ENCODE measurements at regions not wholly inside any gene's neighbourhood (a gene's known extent, or its start where the extent isn't known, plus 50 kb on each side); places are given as distances from the start of the nearest gene placed in this dataset.

DNA sequence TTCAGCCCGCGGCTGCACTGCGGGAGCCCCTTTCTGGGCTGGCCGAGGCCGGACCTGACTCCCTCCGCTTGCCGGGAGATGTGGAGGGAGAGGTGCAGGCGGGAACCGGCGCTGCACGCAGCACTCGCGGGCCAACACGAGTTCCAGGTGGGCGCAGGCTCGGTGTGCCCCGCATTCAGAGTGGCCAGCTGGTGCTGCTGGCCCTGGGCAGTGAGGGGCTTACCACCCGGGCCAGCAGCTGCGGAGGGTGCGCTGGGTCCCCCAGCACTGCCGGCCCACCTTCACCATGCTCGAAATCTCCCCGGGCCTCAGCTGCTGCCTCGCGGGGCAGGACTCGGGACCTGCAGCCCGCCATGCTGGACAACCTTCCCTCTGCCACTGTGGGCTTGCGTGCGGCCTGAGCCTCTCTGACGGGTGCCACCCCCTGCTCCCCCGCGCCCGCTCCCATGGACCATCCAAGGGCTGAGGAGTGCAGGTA, 733.5 kb upstream of the CCDC54 start:
- no peak for DNase-seq

DNA sequence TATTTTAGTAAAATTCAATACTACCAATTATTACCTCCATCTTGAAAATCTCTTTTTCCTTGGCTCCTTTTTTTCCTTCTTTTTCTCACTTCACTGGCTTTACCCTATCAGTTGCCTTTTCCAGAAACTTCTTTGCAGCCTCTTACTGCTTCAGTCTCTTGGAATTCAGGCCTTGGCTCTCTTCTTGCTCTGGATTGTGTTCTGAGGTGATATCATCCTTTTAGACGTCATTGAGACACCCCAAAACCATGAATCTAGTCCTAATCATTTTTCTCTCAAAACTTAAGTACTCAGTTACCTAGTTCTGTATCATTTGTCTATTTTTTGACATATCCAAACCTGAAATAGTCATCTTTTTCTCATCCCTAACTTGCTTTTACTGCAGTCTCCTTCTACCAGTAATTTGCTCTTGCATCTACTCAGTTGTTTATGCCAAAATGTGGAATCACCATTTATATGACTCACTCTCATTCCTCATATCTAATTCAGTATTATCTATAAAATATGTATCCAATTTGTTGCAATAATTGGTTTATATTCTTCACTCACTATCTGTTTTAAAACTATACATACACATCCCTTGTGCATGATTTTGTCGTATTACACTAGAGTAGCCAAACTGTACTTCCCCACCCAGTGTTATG, 703.2 kb upstream of the CCDC54 start:
- DNase-seq, result no peak

DNA sequence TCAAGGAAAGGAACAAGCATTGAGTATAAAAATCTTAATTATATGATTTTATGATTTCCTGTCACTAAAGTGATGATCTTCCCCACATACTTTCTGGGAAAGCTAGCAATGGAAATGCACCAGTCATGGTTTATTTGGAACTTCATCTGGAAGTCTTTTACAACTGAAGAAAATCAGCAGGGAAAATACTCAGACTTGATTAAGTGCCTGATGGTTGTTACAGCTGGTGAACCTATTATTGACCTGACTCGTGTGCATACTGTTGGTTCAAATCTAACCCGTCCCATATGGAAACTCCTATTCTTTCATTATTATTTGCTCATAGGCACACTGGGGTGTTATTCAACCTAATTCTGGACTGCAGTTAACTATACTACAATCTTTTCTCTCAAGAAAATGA, 701.8 kb upstream of the CCDC54 start:
- no peak for DNase-seq

- DNase-seq, result no peak
Measured at GRCh38 chr3:106678657-106679390, 698.4 kb upstream of the CCDC54 start.

DNA sequence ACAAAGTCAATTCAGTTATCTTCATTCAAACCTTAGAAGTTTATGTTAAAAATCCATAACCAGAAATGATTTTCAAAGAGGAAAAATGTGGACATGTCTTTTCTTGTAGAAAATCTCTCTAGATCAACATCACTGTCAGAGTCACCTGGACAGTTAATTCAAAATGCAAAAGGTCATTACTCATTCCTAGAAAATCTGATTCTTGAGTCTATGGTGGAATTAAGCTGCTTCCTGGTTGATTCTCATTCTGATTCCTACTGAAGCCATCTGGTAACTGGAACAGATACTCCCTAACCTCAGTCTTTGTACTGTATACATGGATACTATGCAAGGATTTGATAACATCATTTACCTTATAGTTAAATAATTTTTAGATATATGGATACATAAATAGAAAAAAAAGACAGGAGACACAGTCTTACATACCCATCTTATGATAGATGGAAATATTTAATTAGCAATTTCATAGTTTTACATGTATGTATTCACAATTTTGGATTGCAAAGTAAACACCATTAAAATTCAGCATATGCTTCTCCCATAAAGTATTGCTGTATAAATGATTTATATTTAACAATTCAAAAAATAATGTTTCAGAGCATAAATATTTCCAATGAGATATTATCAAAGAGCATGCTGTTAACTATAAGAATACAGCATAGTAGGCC, 693.2 kb upstream of the CCDC54 start:
- DNase-seq, result peak; percentile 8

GRCh38 chr3:106685745-106686144, 691.5 kb upstream of the CCDC54 start:
- no peak for DNase-seq

DNA sequence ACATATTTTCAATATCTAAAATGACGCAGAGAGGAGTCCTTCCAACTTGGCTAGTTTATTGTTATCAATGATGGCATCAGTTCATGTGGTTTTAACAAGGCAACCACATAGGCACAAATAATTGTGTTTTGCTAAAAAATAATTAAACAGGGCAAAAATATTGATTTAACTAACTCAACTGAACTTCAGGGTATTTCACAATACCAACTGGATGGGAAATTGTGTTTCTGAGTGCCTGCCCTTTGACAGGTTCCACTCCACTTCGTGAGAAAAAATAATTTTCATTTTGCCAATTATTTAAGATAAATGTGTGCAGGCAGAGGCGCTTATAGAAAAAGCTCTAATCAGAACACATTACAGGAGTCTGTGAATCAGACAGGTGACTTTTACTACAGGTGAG, 689.3 kb upstream of the CCDC54 start:
- no peak for DNase-seq

DNA sequence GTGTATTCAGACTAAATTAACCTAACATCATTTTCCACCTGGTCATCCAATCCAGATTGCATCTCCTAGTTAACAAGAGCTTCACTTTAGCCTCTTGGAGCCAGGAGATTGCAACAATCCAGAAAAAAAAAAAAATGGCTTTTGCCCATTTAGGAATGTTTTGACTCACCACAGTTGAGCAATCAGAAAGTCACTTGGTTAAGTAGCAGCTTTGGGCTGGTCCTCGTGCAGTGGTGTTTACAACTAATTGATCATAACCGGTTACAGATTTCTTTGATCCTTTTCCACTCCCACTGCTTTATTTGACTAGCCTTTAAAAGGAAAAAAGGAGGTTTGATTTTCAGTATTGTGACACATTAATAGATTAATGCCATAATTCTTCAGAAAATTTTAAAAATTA, 688.8 kb upstream of the CCDC54 start:
- DNase-seq, result peak; percentile 7

GRCh38 chr3:106691476-106691875, 685.8 kb upstream of the CCDC54 start:
- DNase-seq, result no peak

DNA sequence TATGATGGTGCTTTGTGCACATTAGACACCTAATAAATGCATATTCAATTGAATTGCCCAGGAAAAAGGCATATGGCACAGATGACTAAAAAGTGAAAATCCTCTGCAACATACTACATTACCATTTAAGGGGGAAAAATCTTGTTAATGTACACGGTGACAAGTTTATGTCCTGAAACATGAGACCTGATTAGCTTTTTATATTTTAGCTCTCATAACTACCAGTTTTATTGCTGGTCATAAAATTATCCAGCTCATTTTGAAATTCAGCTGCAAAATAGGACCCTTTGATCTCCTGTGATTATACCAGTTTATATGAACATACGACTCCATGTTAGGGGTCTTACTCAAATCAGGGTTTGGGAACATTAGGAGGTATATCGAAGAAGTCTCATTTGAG, 684.6 kb upstream of the CCDC54 start:
- no peak for DNase-seq

DNA sequence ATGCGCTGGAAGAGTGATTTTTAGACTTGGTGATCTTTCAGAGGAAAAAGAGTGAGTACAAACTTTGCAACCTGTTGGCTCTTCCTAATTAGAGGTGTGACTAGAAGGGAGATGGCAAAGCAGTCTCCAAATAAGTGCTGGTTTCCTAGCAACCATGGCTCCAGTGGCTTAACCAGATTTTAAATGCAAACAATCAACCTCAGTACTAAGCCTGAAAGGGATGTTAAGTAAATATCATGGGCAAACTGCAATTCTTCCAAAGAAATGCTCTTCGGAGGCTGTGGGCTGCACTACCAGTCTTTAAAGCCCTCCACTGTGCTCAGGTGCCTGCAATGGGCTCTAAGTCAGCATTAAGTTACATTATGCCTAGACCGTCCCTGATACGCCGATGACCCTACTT, 678.1 kb upstream of the CCDC54 start:
- DNase-seq, result no peak

DNA sequence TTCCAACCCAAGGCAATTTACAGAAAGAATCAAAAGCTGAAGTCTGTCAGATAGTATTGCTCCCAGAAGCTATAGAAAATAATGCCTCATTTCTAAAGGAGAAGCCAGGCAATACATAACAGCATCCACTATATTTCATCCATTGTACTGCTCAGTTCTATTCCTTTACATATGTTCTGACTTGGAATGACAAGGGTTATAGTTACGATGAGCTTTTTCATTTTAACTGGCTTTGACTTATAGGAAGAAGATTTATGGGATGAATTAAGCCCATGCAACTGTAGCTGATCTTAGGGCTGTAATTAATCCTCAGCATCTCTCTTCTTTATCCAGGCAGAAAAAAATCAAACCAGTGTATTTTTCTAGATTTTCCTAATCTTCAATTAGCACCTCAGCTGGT, 676.3 kb upstream of the CCDC54 start:
- no peak for DNase-seq

GRCh38 chr3:106703524-106703923, 673.7 kb upstream of the CCDC54 start:
- no peak for DNase-seq

- DNase-seq, result no peak
Measured at GRCh38 chr3:106707347-106707746, 669.9 kb upstream of the CCDC54 start.

- DNase-seq, result peak; percentile 27
Measured at GRCh38 chr3:106710596-106710995, 666.6 kb upstream of the CCDC54 start.

DNA sequence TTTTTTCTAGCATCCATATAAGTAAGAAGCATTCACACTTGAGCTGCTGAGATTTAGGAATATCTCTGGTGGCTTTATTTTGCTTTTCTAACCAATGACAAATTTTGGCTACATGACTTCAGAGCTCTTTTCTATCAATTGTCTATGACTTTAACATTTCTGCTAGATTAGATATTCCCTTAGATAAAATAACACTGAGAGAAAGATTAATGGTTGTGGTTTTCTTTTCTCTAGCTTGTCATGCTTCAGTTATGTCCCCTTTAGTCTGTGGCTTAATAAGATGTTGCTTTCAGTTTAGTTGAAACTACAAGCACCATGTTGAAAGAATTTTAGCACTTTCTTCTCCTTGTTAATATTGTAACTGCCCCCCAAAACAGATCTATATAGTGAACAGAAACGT, 665.6 kb upstream of the CCDC54 start:
- DNase-seq, result peak; percentile 76

DNA sequence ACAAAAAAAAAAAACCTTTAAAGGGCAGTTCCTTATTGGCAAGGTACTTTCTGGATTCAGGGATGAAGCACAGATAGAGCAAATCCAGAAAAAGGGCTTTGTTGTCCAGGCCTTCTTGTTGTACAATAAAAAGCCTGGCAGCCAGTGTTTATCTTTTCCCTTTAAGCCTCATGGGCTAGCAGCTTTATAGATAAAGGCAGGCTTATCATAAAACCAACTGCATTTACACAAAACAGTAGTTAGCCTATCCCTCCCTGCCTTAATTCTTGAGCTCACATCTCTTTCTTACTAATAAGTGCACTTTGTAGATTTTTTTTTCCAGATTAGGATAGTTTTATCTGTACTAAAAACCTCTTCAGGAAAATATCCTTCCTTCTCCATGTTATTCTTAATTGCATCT, 662.8 kb upstream of the CCDC54 start:
- no peak for DNase-seq

DNA sequence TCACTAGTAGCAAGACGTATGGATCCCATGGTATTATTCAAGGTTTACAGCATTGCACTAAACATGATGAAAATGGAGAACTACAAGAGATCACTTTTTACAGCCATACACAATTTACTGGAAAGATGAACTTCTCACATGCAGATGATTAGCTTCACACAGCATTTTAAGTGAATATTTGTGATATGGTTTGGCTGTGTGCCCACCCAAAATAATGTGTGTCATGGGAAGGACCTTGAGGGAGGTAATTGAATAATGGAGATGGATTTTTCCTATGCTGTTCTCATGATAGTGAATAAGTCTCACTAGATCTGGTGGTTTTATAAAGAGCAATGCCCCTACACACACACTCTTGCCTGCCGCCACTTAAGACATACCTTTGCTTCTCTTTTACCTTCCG, 662.0 kb upstream of the CCDC54 start:
- DNase-seq, result no peak

DNA sequence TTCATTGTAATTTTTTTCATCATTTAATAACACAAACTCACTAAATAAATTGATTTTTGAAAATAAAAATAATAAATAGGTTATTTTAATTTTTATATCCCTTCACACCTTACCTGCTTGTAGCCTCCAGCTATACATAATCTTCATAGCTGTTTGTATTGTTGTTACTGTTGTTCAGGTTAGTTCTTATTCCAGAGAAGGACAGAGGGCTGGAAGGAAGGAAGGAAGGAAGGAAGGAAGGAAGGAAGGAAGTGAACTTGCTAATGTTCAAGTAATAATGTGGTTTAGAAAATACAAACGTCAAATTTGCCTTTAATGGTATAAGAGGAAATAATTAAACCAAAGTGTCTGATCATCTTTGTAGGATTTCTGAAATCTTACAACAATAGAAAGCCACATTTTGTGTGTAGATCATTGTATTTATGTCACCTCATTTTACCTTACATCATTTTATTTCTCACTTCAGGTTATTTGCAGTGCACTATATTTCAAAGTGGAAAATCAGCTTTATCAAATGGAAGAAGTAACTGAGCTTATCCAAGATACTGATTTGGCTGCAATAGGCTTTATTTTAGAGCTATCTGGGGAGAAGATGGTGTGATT, 660.0 kb upstream of the CCDC54 start:
- DNase-seq, result no peak

DNA sequence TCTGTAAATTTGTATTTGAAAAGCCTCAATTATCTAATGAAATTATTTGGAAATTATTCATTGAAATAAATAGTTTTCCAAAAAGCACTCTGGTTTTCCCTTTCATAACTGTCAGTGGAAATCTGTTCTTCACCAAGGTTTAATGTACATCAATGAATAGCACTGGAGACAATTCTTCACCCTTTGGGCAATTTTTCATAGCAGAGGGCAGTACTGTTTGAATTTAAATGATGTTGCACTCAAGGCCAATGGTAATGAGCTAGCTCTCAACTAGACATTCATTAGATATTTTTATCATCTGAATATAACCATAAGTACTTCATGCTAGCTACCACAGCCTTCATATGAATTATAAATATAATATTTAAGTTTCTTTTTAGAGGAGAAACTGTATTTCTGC, 658.2 kb upstream of the CCDC54 start:
- no peak for DNase-seq

- no peak for DNase-seq
Measured at GRCh38 chr3:106719583-106719982, 657.7 kb upstream of the CCDC54 start.

- no peak for DNase-seq
Measured at GRCh38 chr3:106720510-106720909, 656.7 kb upstream of the CCDC54 start.

DNA sequence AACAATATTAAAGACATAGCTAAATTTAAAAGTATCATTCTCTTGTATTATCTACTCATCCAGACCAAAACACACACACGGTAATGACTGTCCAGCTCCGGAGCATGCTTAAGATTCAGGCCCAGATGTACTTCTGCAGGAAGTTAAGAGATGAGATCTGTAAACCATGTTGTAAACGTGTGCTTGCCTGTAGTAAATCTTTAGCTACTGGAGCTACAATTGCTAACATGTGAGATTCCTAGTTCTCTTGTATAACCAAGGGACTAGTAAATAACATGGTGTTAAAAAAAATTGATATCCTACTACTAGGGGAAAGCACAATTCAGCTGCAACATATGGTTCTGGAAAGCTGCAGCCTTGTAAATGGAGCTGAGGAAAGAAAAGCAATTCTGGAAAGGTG, 651.7 kb upstream of the CCDC54 start:
- peak; percentile 12 for DNase-seq
